ENCODE measurements at regions not wholly inside any gene's neighbourhood (a gene's known extent, or its start where the extent isn't known, plus 50 kb on each side); places are given as distances from the start of the nearest gene placed in this dataset.

DNA sequence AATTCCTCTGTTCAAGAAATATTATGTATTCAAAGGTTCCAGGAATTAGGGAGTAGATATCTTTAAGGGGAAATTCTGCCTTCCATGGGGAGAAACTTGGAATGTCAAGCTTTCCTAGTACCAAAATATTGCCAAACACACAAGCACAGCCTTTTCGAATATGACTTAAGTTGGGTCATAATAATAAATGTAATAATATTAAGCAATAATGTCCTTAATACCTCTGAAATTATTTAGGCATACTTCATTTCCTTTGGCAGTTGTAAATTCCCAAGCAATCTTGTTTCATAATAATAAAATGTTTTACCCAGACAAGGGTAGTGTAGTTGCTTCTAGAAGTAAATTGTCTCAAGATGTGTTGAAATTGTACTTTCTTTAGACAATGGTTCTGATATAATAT lies 630.3 kb upstream of the CDH18 start:
- TF ChIP-seq CTCF (IDR thresholded peaks at IDR 0.05; ENCODE audit: insufficient read depth, low read length) (no peak), REST (IDR thresholded peaks at IDR 0.05; ENCODE audit: insufficient replicate concordance, low read depth) (no peak), POLR2AphosphoS5 (IDR thresholded peaks at IDR 0.05; ENCODE audit: low read depth) (no peak)
